HG03432 (cell line): ENCODE measurements at regions not wholly inside any gene's neighbourhood (a gene's known extent, or its start where the extent isn't known, plus 50 kb on each side); places are given as distances from the start of the nearest gene placed in this dataset.
A peak's percentile ranks its signal among the peaks of the same experiment; 100 is the strongest.

ENCODE experiments used
- ATAC-seq: cut with Tn5 transposase; IDR thresholded peaks from one replicate; pipeline ENCODE4 v1.9.1; 2021; ENCODE audit warnings: mild to moderate bottlenecking, moderate library complexity; ENCODE audit not compliant: unreplicated experiment

- ATAC-seq: no peak
These were observed 56.2 kb upstream of the PEX5L start for GRCh38 chr3:180092889-180093288.

DNA sequence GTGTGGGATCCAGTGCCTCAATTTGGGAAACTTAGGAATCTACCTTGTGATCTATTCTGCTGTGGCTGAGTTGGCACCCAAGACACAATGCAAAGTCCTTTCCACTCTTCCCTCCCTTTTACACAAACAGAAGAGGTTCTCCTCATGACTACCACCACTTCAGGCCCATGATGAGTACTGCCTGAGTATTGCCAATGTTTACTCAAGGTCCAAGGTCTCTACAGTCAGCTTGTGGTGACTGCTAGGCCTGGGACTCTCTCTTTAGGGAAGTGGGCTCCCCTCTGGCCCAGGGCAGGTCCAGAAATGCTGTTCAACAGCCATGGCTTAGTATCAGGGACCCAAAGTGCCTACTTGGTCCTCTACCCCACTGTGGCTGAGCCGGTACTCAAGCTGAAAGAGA, 56.8 kb upstream of the PEX5L start:
- no peak for ATAC-seq

GRCh38 chr3:180097626-180098025, 60.9 kb upstream of the PEX5L start:
- no peak for ATAC-seq

GRCh38 chr3:180102134-180102533, 65.4 kb upstream of the PEX5L start:
- ATAC-seq: no peak

GRCh38 chr3:180102604-180103003, 65.9 kb upstream of the PEX5L start:
- no peak for ATAC-seq

GRCh38 chr3:180116203-180116602, 79.5 kb upstream of the PEX5L start:
- ATAC-seq: no peak

DNA sequence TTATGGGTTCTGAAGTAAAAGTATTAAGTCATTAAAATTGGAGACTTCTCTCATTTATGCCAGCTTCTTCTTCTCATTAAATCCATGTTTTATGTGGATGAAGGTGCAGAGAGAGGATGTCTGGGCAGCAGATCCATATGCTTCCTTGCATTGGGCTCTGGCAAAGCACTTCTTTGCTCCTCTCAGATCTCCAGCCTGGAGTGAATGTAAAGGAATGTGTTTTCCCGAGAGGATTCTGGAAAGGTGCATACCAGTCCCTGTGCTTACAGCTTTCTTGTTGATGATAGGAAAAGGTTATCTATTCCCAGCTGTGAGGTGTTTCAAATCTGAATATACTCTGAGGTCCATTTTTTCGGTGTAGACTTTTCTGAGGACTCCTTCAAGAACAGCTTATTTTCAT, 79.9 kb upstream of the PEX5L start:
- no peak for ATAC-seq

GRCh38 chr3:180117381-180118163, 80.8 kb upstream of the PEX5L start:
- no peak for ATAC-seq

DNA sequence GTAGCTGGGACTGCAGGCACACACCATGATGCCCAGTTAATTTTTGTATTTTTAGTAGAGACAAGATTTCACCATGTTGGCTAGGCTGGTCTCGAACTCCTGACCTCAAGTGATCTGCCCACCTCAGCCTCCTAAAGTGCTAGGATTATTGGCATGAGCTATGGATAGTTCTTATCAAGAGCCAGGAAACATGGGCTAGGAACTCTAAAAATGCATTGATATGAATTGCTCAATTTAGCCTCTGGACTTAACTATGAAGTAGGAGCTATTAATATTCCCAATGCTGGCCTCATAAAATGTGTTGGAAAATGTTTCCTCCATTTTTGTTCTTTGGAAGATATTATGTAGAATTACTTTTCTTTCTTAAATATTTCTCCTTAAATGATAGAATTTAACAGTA, 82.8 kb upstream of the PEX5L start:
- no peak for ATAC-seq

- ATAC-seq: no peak
These were observed 87.2 kb upstream of the PEX5L start for GRCh38 chr3:180123928-180124327.

DNA sequence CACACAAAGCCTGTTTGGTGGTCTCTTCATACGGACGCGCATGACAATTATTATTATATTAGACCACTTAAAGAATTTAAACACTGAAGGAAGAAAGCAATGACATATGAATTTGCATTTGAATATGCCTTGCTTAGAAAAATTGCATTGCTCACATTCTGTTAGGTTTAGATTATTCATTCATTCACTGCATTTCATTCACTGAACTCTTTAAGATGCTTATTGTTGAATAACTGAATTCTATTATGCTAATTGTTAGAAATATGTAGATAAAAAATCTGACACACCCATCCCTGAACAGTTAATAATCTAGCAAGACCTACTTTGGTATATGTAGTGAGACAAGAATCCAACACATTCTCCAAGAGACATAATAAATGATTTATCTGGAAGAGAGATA, 94.4 kb upstream of the PEX5L start:
- no peak for ATAC-seq

DNA sequence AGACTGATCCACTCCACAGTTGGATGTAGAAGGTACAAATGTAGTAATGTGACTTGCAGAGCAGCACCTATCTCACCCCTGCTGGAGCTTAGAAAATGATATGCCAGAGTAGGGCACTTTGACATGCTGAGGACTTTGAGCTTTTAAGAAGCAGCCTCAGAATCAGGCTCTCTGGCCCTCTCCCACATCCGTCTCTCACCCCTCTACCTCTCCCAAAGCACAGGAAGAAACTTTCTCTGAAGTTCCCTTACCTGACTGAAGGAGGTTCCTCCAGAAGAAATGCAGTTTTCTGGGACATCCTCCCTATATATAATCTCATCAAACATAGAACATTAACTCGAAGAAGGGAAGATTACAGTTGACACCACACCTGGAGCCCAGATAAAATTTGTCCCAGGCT, 98.4 kb upstream of the PEX5L start:
- no peak for ATAC-seq

GRCh38 chr3:180138871-180139270, 102.1 kb upstream of the PEX5L start:
- ATAC-seq: no peak

DNA sequence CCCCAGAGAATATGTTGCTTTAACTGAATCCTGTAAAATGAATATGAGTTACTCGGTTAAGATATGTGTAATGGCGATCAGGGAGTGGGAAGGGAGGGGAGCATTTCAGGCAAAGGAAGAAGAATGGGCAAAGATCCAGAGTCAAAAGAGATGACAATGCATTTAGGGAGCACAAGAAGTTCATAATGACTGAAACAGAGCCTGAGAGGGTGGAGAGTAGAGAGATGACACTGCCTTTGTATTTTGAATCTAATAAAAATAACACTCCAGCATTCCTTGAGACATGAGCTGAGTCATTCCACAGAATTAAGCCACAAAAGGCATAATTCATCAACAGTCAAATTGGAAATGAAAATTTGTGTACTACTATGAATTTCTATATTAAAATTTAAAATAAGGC, 105.3 kb upstream of the PEX5L start:
- no peak for ATAC-seq

DNA sequence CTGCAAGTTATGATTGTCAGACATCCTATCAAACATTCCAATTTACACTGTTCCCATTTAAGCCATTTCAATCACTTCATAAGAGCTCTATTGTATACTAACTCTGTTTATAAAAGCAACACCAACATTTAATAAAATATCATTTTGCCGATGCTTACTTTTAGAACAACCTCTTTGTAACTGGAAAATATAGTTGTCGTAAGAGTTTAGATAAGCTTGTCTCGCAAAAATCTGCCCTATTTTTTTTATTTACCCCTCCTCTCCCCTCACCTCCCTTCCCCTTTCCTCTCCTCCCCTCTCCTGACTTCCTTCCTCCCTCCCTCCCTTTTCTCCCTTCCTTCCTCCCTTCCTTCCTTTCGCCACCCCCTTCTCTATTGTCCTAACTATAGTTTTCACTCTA, 105.7 kb upstream of the PEX5L start:
- no peak for ATAC-seq

- ATAC-seq: no peak
These were observed 125.0 kb upstream of the PEX5L start for GRCh38 chr3:180161770-180162169.

DNA sequence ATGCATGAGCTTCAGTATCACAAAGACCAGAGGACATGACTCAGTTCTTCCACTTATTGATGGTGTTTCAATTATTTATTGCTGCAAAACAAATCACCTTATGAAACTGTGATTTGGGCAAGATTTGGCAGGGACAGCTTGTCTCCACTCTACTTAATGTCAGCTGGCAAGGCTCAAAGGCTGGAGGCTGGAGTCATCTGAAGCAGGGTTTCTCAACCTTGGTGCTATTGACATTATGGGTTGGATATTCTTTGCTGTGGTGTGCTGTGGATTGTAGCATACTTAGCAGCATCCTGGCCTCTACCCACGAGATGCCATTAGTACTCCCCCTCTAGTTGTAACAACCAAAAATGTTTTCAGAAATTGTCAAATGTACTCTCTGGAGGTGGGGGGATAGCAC, 138.8 kb upstream of the PEX5L start:
- no peak for ATAC-seq

DNA sequence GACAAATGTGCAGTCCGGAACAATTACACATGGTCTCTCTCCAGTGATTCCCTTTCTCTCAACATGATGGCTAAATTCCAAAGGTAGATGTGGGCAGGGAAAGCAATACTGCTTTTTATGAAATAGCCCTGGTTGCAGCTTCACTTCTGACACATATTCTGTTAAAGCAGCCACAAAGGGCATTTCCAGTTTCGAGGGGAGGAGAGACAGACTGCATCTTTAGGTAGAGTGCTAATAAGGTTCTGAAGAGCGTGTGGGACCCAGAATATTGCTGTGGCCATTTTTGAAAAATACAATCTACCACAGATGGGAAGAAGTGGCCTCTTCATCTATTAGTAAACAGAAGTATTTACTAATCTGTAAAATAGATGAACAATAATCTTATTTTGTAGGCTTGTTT, 139.3 kb upstream of the PEX5L start:
- ATAC-seq: peak; percentile 71

DNA sequence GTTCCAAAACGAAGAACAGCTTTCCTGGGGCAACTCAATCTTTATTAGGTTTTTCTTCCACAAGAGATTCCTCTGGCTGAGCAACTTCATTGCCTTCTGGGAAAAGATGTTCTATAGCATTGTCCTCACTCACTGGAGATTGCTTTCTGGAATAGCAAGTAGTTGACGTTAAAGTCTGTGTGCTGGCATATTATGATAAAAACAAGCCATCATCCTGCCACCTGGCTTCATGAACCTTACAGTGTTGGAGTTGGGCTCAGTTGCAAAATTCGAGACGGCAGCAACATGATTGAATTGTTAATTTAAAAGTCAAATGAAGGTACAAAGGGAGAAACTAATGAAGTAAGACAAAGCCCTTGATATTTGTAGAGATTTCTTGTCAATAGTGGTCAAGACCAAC, 140.5 kb upstream of the PEX5L start:
- no peak for ATAC-seq

DNA sequence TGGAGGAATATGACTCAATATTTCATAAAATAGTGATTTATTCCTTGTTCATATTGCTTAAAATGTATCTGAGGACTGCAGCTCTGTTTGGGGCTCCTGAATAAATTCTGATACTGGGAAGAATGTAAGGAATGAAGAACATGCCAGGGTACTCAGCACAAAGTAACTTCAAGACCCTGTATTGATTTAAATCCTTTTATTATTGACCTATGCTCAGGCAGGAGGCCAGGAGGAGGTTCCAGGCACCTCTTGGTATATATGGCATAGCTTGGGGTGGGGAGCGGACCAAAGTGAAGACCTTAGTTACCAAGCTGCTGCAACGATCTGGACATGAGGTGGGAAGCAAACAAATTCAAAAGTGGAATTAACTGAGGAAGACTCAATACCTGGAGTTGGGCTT, 142.8 kb upstream of the PEX5L start:
- ATAC-seq: no peak

- ATAC-seq: no peak
These were observed 144.1 kb upstream of the PEX5L start for GRCh38 chr3:180180795-180181194.

GRCh38 chr3:180181387-180181786, 144.7 kb upstream of the PEX5L start:
- no peak for ATAC-seq

DNA sequence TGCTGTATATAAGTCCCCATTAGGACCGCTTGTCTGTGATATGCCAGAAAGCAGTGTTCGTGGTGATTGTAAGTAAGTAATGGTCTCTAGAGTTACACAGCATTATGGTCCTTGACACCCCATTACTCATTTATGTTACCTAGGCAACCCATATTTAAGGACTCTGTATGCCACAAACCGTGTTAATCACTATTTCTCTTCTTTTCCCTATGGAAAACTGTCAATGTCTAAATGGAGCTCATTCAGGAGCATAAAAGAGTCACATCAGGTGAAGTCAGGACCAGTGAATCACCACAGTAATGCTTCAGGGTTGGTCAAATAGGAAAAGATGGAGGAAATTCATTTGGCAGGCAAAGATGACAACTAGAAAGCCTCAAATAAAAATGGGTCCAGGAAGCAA, 146.6 kb upstream of the PEX5L start:
- no peak for ATAC-seq
